GM19043 (cell line): ENCODE measurements at regions not wholly inside any gene's neighbourhood (a gene's known extent, or its start where the extent isn't known, plus 50 kb on each side); places are given as distances from the start of the nearest gene placed in this dataset.
A peak's percentile ranks its signal among the peaks of the same experiment; 100 is the strongest.

Source experiments
- ATAC-seq: cut with Tn5 transposase; IDR thresholded peaks from one replicate; pipeline ENCODE4 v1.9.1; 2021; ENCODE audit warnings: low read depth; ENCODE audit not compliant: unreplicated experiment

DNA sequence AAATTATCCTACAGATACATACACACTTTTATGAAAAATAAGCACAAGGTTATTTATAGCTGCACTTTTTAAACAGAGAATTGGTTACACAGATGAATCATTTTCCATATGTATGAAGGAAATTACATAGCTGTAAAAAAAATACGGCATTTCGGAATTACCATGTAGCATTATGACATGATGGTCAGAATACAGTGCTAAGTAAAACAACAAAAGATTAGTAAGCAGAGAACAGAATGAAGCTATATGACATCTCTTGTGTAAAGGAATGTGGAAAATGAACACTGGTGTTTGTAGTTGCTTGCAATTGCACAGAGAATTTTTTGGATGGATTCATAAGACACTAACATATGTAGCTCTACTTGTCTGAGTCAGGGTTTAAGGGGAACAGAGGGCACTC lies 1222.0 kb upstream of the PRKX start:
- peak; percentile 31 for ATAC-seq

DNA sequence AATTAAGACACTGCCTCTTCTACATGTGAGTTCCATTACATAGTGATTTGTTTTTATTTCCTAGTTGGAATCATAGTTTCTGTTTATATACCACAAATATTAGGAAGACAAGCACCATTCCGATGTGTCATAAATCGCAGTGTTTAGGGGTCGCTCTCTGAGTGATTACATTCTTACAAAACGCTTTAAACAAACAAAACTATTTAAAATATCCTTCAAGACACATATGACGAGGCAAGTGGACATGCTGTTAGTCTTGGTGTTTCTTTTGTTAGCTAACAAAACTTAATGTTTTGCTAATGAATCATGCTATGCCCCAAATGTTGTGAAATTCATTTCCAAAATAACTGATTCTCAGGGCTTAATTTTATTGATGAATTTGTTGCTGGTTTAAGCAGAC lies 1219.3 kb upstream of the PRKX start:
- no peak for ATAC-seq

DNA sequence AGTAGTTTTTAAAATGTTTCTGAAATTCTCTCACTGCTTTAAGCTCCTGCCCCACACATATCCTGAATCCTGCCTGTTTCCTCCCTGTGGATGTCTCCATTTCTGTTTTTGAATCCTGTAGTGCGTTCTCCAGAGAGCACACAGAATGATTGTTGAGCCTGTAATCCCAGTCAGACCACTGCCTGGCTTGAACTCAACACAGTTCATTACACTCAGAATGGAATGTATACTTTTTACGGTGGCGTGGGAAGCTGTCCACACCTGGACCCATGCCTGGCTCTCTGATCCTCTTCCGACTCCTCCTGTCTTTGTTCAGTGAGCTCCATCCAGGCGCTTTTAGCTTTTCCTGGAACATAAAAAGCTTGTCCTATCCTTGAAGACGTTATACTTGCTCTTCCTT lies 1217.0 kb upstream of the PRKX start:
- no peak for ATAC-seq

DNA sequence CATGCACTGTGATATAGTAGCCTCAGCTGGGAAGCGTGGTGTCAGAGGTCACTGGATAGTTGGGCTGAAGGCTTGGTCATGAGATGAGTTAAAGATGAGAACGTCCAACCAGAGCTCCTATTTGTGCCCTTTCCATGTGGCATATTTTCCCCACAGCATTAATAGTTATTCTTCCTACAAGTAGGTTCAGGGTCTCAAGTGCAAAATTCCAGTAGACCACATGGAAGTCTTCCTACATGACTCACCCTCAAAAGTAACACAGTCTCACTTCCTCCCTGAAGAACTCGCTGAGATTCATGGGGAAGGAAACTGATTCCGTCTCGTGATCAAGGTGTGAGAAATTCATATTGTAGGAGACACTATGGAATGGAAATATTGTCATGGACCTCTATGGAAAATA lies 1212.5 kb upstream of the PRKX start:
- ATAC-seq: no peak

DNA sequence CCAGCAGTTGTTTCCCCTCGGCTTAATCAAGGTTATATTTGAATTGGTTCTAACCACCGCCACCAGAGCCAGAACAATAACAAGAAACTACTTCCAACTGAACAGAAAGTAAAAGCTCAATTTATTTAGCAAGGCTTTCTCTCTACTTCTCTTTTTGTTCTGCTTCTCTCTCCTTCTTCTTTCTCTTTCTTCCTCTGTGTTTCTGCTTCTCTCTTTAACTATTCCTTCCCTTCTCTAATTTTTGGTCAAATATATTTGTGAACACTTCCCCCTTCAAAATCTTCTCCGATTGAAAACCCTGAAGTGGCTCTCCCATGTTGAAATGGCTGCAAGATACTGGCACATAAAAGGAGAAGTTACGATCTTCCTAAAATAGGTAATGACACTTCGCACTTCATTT lies 1195.9 kb upstream of the PRKX start:
- ATAC-seq: no peak

DNA sequence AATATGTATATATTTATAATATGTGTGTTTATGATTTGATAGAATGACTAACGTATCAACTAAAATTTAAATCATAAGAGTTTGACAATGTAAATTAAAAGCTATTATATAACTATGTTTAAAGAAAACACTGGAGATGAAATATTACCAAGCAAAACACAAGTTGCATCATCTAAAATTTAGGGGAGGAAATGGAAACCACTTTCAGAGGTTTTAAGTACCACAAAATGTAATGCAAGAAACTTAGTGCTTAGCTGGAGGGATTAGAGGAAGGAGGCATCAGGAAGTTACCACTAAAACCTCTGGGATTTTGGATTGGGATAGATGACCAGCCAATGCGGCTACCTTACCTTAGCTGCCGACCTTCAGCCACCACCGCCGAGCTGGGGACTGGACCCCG lies 1192.1 kb upstream of the PRKX start:
- no peak for ATAC-seq

DNA sequence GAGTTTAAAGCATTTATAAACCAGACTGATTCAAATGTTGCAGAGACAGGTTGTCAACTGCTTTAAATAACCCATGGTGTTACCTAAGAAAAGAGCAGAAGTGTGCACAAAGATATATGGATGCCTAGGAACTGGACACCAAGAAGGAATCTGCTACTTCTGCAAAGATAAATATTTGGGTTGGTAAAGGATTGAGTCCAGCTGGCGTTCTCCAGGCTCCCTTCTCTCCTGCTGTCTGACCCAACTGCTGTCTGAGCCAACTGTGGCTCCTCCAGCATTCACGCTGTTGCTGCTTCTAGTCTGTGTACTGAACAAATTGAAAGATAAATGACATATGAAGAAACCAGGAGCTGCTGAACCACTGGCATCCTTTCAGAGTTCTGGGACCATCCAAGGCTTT lies 1167.8 kb upstream of the PRKX start:
- no peak for ATAC-seq

DNA sequence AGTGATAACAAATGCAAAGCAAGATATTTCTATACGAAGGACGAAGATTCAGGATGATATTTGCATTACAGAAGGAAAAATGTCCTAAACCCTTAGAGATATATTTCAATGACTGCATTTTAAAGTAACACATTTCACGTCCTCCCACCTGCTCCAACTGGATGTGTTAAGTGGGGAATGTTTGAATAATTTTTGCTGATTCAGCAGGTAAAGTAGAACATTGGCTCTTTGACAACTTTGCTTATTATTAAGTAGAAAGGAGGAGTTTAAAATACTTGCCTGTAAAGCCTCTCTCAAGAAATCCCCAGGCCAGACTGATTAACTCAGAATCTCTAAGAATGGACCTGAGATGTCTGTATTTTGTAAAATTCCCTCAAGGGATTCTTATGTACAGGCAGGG lies 1165.2 kb upstream of the PRKX start:
- ATAC-seq: no peak

DNA sequence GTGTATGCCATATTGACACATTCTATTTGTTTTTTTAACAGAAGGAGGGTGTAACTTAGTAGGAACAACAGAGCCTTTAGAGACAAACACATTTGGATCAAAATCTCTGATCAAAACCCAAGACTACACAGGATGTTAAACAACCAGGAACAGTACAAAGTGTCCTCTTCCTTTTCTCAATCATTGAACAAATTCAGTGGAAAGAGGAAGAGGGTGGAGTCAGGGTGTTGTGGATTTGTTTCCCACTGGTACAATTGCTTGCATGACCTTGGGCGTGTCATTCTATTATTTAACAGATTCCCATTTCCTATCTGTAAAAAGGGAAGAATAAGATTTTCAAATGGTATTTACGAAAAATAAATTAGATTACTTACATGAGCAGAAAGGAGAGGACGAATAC lies 1162.8 kb upstream of the PRKX start:
- no peak for ATAC-seq

DNA sequence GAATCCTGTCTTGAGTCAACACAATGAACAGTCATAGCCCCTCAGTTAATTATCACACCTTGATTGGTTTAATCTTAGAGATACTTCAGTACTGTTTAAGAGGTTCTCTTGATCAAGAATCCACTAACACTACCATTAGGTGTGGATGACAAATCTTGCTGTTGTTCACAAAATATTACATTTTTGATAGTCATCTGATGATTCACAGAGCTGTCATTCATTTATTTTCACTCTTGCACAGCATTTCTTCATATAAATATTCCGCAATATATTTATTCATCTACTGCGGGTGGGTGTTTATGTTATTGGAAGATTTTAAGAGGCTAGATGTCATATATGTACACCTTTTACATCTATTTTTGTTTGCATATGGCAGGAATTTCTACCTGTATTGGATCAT lies 1138.1 kb upstream of the PRKX start:
- no peak for ATAC-seq

DNA sequence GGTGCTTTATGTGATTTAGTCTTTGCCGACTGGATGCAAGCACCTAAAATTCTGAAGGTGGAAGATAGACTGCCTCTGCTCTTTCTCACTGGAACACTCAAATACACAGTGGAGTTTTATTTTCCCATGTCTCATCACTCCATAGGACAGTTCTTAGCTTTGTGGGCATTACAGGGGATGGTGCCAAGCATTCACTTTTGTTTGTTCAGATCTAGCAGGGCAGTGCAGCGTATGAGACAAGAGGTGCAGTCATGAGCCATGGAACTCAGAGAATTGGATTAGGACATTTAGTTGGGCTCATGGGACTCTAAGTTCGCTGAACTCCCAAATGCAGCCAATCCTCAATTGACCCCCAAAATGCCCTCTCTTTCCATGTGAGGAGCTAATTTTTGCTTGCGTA lies 1136.9 kb upstream of the PRKX start:
- no peak for ATAC-seq

DNA sequence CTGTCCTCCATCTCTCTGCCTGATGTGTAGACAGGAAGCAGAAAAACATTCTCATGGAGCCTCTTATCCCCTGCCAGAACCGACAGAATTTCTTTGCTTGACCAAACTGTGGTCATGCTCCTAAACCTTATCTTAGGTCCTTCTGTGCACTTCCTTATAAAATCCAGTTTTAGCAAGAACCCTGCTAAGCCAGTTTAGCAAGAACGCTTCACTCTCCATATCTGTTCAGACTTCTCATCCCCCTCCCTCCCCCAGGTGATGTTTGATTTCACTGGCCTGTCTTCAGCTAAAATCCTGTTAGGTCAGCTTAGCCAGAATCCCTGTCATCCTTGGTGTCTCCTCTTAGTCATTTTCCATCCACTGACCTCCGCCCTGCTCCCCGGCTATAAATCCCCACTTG lies 1130.9 kb upstream of the PRKX start:
- no peak for ATAC-seq

DNA sequence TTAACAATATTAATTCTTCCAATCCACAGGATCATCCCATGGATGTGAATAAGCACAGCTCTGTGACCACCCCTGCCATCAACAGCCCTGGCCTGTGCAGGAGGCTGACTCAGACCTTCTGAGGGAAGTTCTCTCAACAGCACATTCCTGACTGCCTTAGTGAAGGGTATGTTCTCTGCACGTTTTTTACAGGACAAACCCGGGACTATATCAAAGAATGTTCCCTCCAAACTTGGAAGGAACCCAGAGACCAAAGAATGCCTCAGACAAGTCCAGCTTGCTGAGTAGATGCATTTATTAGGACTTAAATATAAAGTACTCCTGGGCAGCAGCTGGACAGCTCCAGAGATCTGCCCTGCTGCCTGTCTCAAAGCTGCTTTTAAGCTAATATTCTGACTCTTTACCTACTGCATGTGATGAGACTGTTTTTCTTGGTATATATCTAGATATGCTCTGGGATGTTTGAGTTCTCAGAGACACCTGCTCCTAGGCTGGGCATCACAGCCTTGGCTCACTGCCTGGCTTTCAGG lies 1127.8 kb upstream of the PRKX start:
- ATAC-seq: no peak

DNA sequence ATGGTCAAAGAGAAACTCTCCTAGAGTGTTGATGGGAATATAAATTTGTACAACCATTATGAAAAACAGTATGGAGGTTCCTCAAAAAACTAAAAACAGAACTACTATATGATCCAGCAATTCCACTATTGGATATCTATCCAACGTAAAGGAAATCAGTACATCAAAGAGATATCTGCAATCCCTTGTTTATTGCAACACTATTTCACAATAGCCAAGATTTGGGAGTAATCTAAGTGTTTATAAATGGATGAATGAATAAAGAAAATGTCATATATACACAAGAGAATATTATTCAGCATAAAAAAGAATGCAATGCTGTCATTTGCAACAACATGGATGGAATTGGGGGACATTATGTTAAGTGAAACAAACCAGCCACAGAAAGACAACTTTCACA lies 1118.1 kb upstream of the PRKX start:
- no peak for ATAC-seq

DNA sequence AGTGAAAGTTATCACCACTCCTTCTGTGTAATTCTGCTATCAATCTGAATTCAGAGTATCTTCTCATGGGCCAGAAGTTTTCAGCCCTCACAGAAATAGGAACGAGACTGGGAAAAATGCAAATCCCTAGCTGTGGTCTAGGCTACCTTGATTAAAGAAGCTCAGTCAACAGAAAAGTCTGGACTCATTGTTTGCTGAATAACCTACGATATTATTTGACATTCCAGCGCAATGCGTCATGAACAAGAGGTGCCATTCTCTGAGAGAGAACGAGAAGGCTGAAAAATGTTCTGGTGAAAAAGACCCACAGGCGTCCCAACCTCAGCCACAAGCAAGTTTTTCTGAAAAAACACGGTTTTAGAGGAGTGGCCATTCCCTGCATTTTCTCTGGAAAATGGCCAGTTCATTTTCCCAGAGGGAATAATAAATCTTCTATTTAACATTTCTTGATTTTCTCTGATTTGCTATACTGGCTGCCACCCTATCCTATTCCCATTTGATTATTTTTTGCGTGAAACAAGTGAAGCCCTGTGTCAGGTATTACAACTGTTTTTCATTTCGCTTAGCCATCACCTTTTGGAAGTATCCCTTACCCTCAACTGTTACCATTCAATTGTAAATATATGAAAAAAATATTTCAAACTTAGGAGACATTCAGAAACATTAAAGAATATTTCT lies 1117.6 kb upstream of the PRKX start:
- no peak for ATAC-seq

DNA sequence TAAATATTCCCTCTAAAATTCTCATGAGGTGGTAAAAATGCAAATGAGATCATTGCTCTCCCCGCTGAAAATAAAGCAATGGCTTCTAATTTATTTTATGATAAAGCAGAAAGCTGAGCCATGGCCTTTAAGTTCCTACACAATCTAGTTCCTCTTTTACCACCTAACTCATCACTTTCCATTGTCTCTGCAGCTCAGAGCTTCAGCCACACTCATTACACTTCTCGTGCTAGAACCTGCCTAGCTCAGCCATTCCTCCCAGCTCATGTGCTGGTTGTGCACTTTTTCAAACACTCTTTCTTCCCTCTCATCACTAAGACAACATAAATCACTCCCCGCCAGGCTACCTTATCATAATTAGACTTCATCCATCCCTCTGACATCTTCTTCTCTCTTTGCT lies 1112.1 kb upstream of the PRKX start:
- ATAC-seq: no peak

DNA sequence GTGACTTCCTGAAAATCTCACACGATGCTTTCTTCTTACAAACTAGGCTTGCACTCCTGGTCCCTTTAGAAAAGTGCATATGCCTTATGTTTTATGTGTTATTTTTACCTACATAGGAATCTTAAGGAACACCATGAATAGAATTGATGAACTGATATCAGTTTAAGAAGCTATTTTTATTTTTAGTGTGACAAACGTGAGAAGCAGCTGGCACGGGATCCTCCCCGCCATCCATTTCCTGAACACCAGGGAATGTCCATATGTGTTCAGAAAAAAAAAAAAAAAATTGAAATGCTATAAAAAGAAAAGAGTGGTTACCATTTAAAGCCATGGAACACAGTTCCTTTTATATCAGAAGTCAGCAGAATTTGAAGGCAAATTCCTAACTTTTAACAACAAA lies 1096.1 kb upstream of the PRKX start:
- ATAC-seq: no peak

DNA sequence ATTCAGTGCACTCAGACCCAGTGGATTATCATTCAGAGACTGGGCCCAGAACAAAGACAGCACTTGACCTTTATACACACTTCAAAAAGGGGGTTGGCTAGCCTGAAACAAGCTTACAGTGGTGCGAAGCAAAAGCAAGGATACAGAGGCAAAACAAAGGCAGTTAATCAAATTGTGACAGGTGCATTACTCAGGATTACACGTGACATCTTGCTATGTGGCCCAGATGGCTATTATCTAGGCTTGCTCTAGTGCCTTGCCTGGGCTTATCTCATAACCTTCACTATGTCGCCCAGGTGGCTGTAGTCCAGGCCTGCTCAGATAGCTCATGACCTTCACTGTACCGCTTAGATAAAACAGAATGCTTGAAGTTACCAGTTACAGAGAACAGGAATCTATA lies 1092.1 kb upstream of the PRKX start:
- no peak for ATAC-seq

DNA sequence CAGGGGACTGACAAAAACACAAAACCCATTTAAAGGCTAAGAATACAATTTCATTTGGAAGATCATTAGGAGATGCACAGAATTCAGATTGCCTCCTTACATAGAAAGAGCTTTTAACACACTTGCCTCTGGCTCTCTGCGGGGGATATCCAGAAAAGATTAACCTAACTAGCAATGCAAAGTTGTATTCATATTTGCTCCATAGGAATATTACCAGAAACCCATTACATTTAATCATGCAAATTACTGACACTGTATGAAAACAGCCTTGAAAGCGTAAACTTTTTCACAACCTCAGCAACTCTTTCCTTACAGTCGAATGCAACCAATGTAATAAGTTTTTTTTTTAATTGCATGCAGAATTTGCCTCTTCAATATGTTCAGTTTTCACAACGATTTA lies 1087.3 kb upstream of the PRKX start:
- no peak for ATAC-seq

DNA sequence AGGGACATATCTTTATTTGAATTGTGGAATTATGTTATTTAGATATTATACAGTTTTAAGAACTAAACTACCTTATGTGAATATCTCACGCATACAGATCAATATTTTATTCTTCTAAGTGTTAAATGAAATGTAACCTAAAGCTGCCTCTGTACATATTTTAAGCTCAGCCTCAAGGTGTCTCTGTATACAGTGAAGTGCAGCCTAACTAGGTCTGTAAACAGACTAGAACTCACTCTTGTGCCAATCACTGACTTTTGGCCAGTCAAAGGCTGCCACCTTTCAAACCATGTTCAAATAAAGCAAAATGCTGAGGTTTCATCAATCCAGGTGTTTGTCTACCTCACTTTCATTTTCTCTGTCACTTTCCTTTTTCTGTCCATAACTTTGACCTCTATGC lies 1074.5 kb upstream of the PRKX start:
- no peak for ATAC-seq

DNA sequence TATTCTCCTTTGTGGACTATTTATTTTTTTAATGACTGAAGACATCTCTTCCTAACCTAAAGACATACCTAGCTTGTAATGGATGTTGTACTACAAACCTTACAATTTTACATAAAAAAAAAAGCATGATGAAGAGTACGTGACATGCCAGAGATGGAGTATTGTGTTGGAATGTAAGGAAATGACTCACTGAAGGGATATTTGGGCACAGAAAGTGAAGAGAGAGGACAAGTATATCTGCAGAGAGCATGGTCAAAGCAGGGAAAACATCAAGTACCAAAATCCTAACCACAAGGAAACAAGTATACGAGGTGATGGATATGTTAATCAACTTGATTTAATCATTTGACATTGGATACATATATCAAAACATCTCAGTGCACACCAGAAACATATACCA lies 1051.4 kb upstream of the PRKX start:
- no peak for ATAC-seq

DNA sequence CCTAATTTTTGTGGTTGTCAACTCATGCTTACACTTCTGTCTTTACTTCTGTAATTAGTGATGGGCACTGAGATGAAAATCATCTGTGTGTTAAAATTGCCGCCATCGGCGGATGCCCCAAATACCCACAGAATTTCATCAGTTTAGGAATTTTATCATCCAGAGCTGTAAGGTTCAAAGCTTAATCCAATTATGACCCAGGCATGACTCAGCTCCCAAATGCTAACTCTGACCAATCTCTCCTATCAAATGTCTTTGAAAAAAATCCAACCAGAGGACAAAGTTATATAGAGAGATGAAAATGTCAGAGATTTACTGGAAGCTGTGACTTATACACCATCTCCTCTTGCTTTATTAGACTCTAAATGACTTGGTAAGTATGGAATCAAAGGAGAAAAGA lies 1048.7 kb upstream of the PRKX start:
- ATAC-seq: no peak
